Sigmoid colon (tissue), 4 donors: ENCODE measurements at regions not wholly inside any gene's neighbourhood (a gene's known extent, or its start where the extent isn't known, plus 50 kb on each side); places are given as distances from the start of the nearest gene placed in this dataset.

Experiments
- CTCF ChIP-seq, 4 experiments: fragments of 450-650 bp in 3 of 4; fragments of 200-600 bp in 1 of 4; IDR thresholded peaks; one replicate each; pipeline ENCODE4 v1.5.1; 2016 to 2019; ENCODE audit warnings: antibody characterized with exemption in 4 of 4, mild to moderate bottlenecking in 3 of 4, moderate library complexity in 2 of 4
- POLR2A ChIP-seq, 2 donors: fragments of 450-650 bp; IDR thresholded peaks; one replicate each; pipeline ENCODE4 v1.6.1; 2016; ENCODE audit warnings: antibody characterized with exemption in 2 of 2, mild to moderate bottlenecking in 2 of 2, moderate library complexity in 2 of 2
- POLR2AphosphoS5 ChIP-seq, 4 donors: sonication (generic); formaldehyde crosslinking; IDR thresholded peaks; one replicate each; pipeline ENCODE4 v1.6.1; 2017; ENCODE audit warnings: antibody characterized with exemption in 4 of 4

- TF ChIP-seq POLR2A (IDR thresholded peaks at IDR 0.05) (no peak), CTCF (IDR thresholded peaks at IDR 0.05) (no peak), POLR2AphosphoS5 (IDR thresholded peaks at IDR 0.05) (no peak)
Measured at GRCh38 chr10:106378251-106378650, 786.3 kb downstream of the SORCS1 start.
